ENCODE measurements at regions not wholly inside any gene's neighbourhood (a gene's known extent, or its start where the extent isn't known, plus 50 kb on each side); places are given as distances from the start of the nearest gene placed in this dataset.

GRCh38 chr14:25111061-25111601 lies 61.2 kb upstream of the STXBP6 start:
- no peak for DNase-seq (ENCODE audit: insufficient read length)
- FAIRE-seq: no peak
- TF ChIP-seq POLR2A (IDR thresholded peaks at IDR 0.05; ENCODE audit: low read depth, low read length) (no peak), TAF1 (IDR thresholded peaks at IDR 0.05; ENCODE audit: borderline replicate concordance, low read depth, low read length) (no peak), POLR2AphosphoS5 (IDR thresholded peaks at IDR 0.05; ENCODE audit: low read depth, low read length) (no peak)

GRCh38 chr14:25110106-25110505 lies 60.2 kb upstream of the STXBP6 start:
- FAIRE-seq (no peak), DNase-seq (ENCODE audit: insufficient read length) (no peak)
- TF ChIP-seq POLR2AphosphoS5 (IDR thresholded peaks at IDR 0.05; ENCODE audit: low read depth, low read length) (no peak), TAF1 (IDR thresholded peaks at IDR 0.05; ENCODE audit: borderline replicate concordance, low read depth, low read length) (no peak), POLR2A (IDR thresholded peaks at IDR 0.05; ENCODE audit: low read depth, low read length) (no peak)

- TF ChIP-seq TAF1 (IDR thresholded peaks at IDR 0.05; ENCODE audit: borderline replicate concordance, low read depth, low read length) (no peak), POLR2AphosphoS5 (IDR thresholded peaks at IDR 0.05; ENCODE audit: low read depth, low read length) (no peak), POLR2A (IDR thresholded peaks at IDR 0.05; ENCODE audit: low read depth, low read length) (no peak)
- FAIRE-seq: no peak
- no peak for DNase-seq (ENCODE audit: insufficient read length)
Measured at GRCh38 chr14:25108959-25109358, 59.0 kb upstream of the STXBP6 start.

GRCh38 chr14:25108291-25108690 lies 58.3 kb upstream of the STXBP6 start:
- FAIRE-seq (no peak), DNase-seq (ENCODE audit: insufficient read length) (no peak)
- TF ChIP-seq POLR2A (IDR thresholded peaks at IDR 0.05; ENCODE audit: low read depth, low read length): no peak
- TF ChIP-seq POLR2AphosphoS5 (IDR thresholded peaks at IDR 0.05; ENCODE audit: low read depth, low read length): no peak
- TF ChIP-seq TAF1 (IDR thresholded peaks at IDR 0.05; ENCODE audit: borderline replicate concordance, low read depth, low read length): no peak

GRCh38 chr14:25103820-25104219 lies 53.9 kb upstream of the STXBP6 start:
- TF ChIP-seq POLR2AphosphoS5 (IDR thresholded peaks at IDR 0.05; ENCODE audit: low read depth, low read length) (no peak), POLR2A (IDR thresholded peaks at IDR 0.05; ENCODE audit: low read depth, low read length) (no peak), TAF1 (IDR thresholded peaks at IDR 0.05; ENCODE audit: borderline replicate concordance, low read depth, low read length) (no peak)
- no peak for FAIRE-seq
- DNase-seq (ENCODE audit: insufficient read length): no peak

GRCh38 chr14:25103271-25103670 lies 53.3 kb upstream of the STXBP6 start:
- TF ChIP-seq POLR2A (IDR thresholded peaks at IDR 0.05; ENCODE audit: low read depth, low read length): no peak
- no peak for TF ChIP-seq TAF1 (IDR thresholded peaks at IDR 0.05; ENCODE audit: borderline replicate concordance, low read depth, low read length)
- no peak for TF ChIP-seq POLR2AphosphoS5 (IDR thresholded peaks at IDR 0.05; ENCODE audit: low read depth, low read length)
- DNase-seq (ENCODE audit: insufficient read length) (no peak), FAIRE-seq (no peak)

- FAIRE-seq: no peak
- no peak for DNase-seq (ENCODE audit: insufficient read length)
- TF ChIP-seq POLR2A (IDR thresholded peaks at IDR 0.05; ENCODE audit: low read depth, low read length): no peak
- no peak for TF ChIP-seq TAF1 (IDR thresholded peaks at IDR 0.05; ENCODE audit: borderline replicate concordance, low read depth, low read length)
- TF ChIP-seq POLR2AphosphoS5 (IDR thresholded peaks at IDR 0.05; ENCODE audit: low read depth, low read length): no peak
Measured at GRCh38 chr14:25102788-25103187, 52.8 kb upstream of the STXBP6 start.

GRCh38 chr14:25101276-25101675 lies 51.3 kb upstream of the STXBP6 start:
- TF ChIP-seq POLR2A (IDR thresholded peaks at IDR 0.05; ENCODE audit: low read depth, low read length) (no peak), TAF1 (IDR thresholded peaks at IDR 0.05; ENCODE audit: borderline replicate concordance, low read depth, low read length) (no peak), POLR2AphosphoS5 (IDR thresholded peaks at IDR 0.05; ENCODE audit: low read depth, low read length) (no peak)
- FAIRE-seq (no peak), DNase-seq (ENCODE audit: insufficient read length) (no peak)

Measured in GM12892 (cell line).